ENCODE measurements at regions not wholly inside any gene's neighbourhood (a gene's known extent, or its start where the extent isn't known, plus 50 kb on each side); places are given as distances from the start of the nearest gene placed in this dataset.

GRCh38 chr10:59007307-59008025, 169.0 kb upstream of the PHYHIPL start:
- H3K4me3 ChIP-seq (replicated peaks; ENCODE audit: low read depth, low read length): no peak overlapping the region
- TF ChIP-seq CTCF (IDR thresholded peaks at IDR 0.05; ENCODE audit: low read depth, low read length, missing control alignments): no peak
- no peak for DNase-seq (ENCODE audit: extremely low read depth, low read depth)

- H3K4me3 ChIP-seq (replicated peaks; ENCODE audit: low read depth, low read length): no peak overlapping the region
- TF ChIP-seq CTCF (IDR thresholded peaks at IDR 0.05; ENCODE audit: low read depth, low read length, missing control alignments): no peak
- no peak for DNase-seq (ENCODE audit: extremely low read depth, low read depth)
Measured at GRCh38 chr10:59008452-59008851, 168.0 kb upstream of the PHYHIPL start.

- no peak for TF ChIP-seq CTCF (IDR thresholded peaks at IDR 0.05; ENCODE audit: low read depth, low read length, missing control alignments)
- H3K4me3 ChIP-seq (replicated peaks; ENCODE audit: low read depth, low read length): no peak overlapping the region
- no peak for DNase-seq (ENCODE audit: extremely low read depth, low read depth)
Measured at GRCh38 chr10:59011972-59012632, 164.3 kb upstream of the PHYHIPL start.

GRCh38 chr10:59012839-59013238, 163.6 kb upstream of the PHYHIPL start:
- H3K4me3 ChIP-seq (replicated peaks; ENCODE audit: low read depth, low read length): no peak overlapping the region
- TF ChIP-seq CTCF (IDR thresholded peaks at IDR 0.05; ENCODE audit: low read depth, low read length, missing control alignments): no peak
- DNase-seq (ENCODE audit: extremely low read depth, low read depth): no peak

GRCh38 chr10:59016043-59016442, 160.4 kb upstream of the PHYHIPL start:
- H3K4me3 ChIP-seq (replicated peaks; ENCODE audit: low read depth, low read length): no peak overlapping the region
- TF ChIP-seq CTCF (IDR thresholded peaks at IDR 0.05; ENCODE audit: low read depth, low read length, missing control alignments): no peak
- DNase-seq (ENCODE audit: extremely low read depth, low read depth): no peak

- TF ChIP-seq CTCF (IDR thresholded peaks at IDR 0.05; ENCODE audit: low read depth, low read length, missing control alignments): no peak
- DNase-seq (ENCODE audit: extremely low read depth, low read depth): no peak
- H3K4me3 ChIP-seq (replicated peaks; ENCODE audit: low read depth, low read length): no peak overlapping the region
Measured at GRCh38 chr10:59018977-59019376, 157.5 kb upstream of the PHYHIPL start.

Measured in HFF-Myc (cell line).